ENCODE measurements at regions not wholly inside any gene's neighbourhood (a gene's known extent, or its start where the extent isn't known, plus 50 kb on each side); places are given as distances from the start of the nearest gene placed in this dataset.
"Not testable (repeated sequence)": the region's sequence is repeated elsewhere in the genome, so short reads cannot be mapped to it uniquely, and the experiment has no call there.

- DNase-seq (ENCODE audit: low read depth) = not testable (repeated sequence)
Observed at GRCh38 chr17:445839-446238, 93.2 kb upstream of the RPH3AL start, which contains the start of gene RFLNB. TSS of gene RFLNB (minus strand) at chr17:445939.

GRCh38 chr17:444879-445454 lies 92.4 kb upstream of the RPH3AL start:
- no peak for DNase-seq (ENCODE audit: low read depth)

- DNase-seq (ENCODE audit: low read depth) = no peak
Observed at GRCh38 chr17:443109-443508, 90.5 kb upstream of the RPH3AL start.

GRCh38 chr17:441155-441950 lies 88.7 kb upstream of the RPH3AL start:
- no peak for DNase-seq (ENCODE audit: low read depth)

GRCh38 chr17:438191-438590 lies 85.6 kb upstream of the RPH3AL start:
- DNase-seq (ENCODE audit: low read depth) = no peak

- DNase-seq (ENCODE audit: low read depth) = no peak
Observed at GRCh38 chr17:437545-437944, 84.9 kb upstream of the RPH3AL start.

- DNase-seq (ENCODE audit: low read depth) = no peak
Observed at GRCh38 chr17:436571-436970, 84.0 kb upstream of the RPH3AL start.

- DNase-seq (ENCODE audit: low read depth) = not testable (repeated sequence)
Observed at GRCh38 chr17:432471-432870, 79.9 kb upstream of the RPH3AL start.

- DNase-seq (ENCODE audit: low read depth) = no peak
Observed at GRCh38 chr17:431494-431893, 78.9 kb upstream of the RPH3AL start.

- no peak for DNase-seq (ENCODE audit: low read depth)
Observed at GRCh38 chr17:429589-429988, 77.0 kb upstream of the RPH3AL start.

GRCh38 chr17:428414-428813 lies 75.8 kb upstream of the RPH3AL start:
- DNase-seq (ENCODE audit: low read depth) = no peak

GRCh38 chr17:427891-428290 lies 75.3 kb upstream of the RPH3AL start:
- DNase-seq (ENCODE audit: low read depth) = no peak

- DNase-seq (ENCODE audit: low read depth) = no peak
Observed at GRCh38 chr17:427327-427726, 74.7 kb upstream of the RPH3AL start.

GRCh38 chr17:422196-422930 lies 69.8 kb upstream of the RPH3AL start:
- no peak for DNase-seq (ENCODE audit: low read depth)

GRCh38 chr17:420479-421175 lies 68.0 kb upstream of the RPH3AL start:
- DNase-seq (ENCODE audit: low read depth) = no peak

GRCh38 chr17:419073-419735 lies 66.6 kb upstream of the RPH3AL start:
- DNase-seq (ENCODE audit: low read depth) = no peak

GRCh38 chr17:418421-418751 lies 65.8 kb upstream of the RPH3AL start:
- no peak for DNase-seq (ENCODE audit: low read depth)

GRCh38 chr17:417691-418420 lies 65.2 kb upstream of the RPH3AL start:
- no peak for DNase-seq (ENCODE audit: low read depth)

- DNase-seq (ENCODE audit: low read depth) = no peak
Observed at GRCh38 chr17:416293-417206, 63.9 kb upstream of the RPH3AL start.

Measured in LHCN-M2 (cell line).